B cell (primary cell): ENCODE measurements at regions not wholly inside any gene's neighbourhood (a gene's known extent, or its start where the extent isn't known, plus 50 kb on each side); places are given as distances from the start of the nearest gene placed in this dataset.

Experiments used
- ATAC-seq: fragments of 200-7000 bp; cut with Tn5 transposase; one replicate; pipeline ENCODE4 v1.10.0; 2021; ENCODE audit warnings: low read depth, mild to moderate bottlenecking, moderate number of reproducible peaks, moderate library complexity
- CTCF ChIA-PET: fragments of 350-600 bp; sonication (Branson Sonifier 250); formaldehyde crosslinking; loops from one replicate; lab custom pipeline; 2021; ENCODE audit warnings: antibody characterized with exemption, inconsistent platforms; lab: Charles Lee
- POLR2A ChIA-PET: fragments of 350-600 bp; sonication (Branson Sonifier 250); formaldehyde crosslinking; loops from one replicate; lab custom pipeline; 2021; ENCODE audit warnings: antibody characterized with exemption; lab: Charles Lee
- DNase-seq: peaks from one replicate; pipeline ENCODE4 v3.0.0; 2013
- H2AFZ ChIP-seq: 2 replicates; pipeline ENCODE4 v1.6.1; 2012; ENCODE audit warnings: mild to moderate bottlenecking, low read depth, low read length; ENCODE audit not compliant: insufficient read depth, poor library complexity, severe bottlenecking
- H3K27ac ChIP-seq, 2 donors: 1 replicate in 1 of 2; 2 replicates in 1 of 2; pipeline ENCODE4 v1.5.1; 2012 to 2013; ENCODE audit warnings: low read length in 2 of 2, mild to moderate bottlenecking in 2 of 2, moderate library complexity in 1 of 2
- H3K27me3 ChIP-seq, 4 experiments: fragments of 200-600 bp in 1 of 4; sonication (generic) in 1 of 4; replicated peaks in 1 of 4; 1 replicate in 2 of 4; 2 replicates in 2 of 4; pipeline versions ENCODE4 v1.6.1 to v1.7.0; 2013 to 2016; ENCODE audit warnings: low read length in 3 of 4, mild to moderate bottlenecking in 2 of 4, mixed read lengths in 1 of 4, moderate library complexity in 1 of 4; ENCODE audit not compliant: insufficient read depth in 4 of 4, control insufficient read depth in 3 of 4; ENCODE audit errors: control extremely low read depth in 1 of 4
- H3K36me3 ChIP-seq, 2 experiments: replicated peaks in 1 of 2; 1 replicate in 1 of 2; 2 replicates in 1 of 2; pipeline versions ENCODE4 v1.6.1 to v1.7.1; 2013; ENCODE audit warnings: low read length in 1 of 2; ENCODE audit not compliant: insufficient read depth in 2 of 2, control insufficient read depth in 1 of 2; ENCODE audit errors: control extremely low read depth in 1 of 2, extremely low read depth in 1 of 2
- H3K4me1 ChIP-seq, 2 donors: fragments of 200-600 bp in 1 of 2; sonication (generic) in 1 of 2; 1 replicate in 1 of 2; 2 replicates in 1 of 2; pipeline versions ENCODE4 v1.5.1 to v1.6.1; 2013 to 2017; ENCODE audit warnings: low read length in 2 of 2; ENCODE audit not compliant: control insufficient read depth in 2 of 2, insufficient read depth in 2 of 2
- H3K4me2 ChIP-seq: replicated peaks from 2 replicates; pipeline ENCODE3; 2012; ENCODE audit warnings: mild to moderate bottlenecking, low read depth, low read length; ENCODE audit not compliant: poor library complexity, severe bottlenecking
- H3K4me3 ChIP-seq, 5 experiments: fragments of 200-600 bp in 1 of 5; sonication (generic) in 1 of 5; 1 replicate in 3 of 5; 2 replicates in 2 of 5; pipeline versions ENCODE4 v1.5.1 to v1.7.0; 2011 to 2016; ENCODE audit warnings: low read length in 4 of 5, mild to moderate bottlenecking in 4 of 5, low read depth in 2 of 5, control low read depth in 1 of 5, moderate library complexity in 1 of 5; ENCODE audit not compliant: insufficient read depth in 1 of 5; ENCODE audit errors: control extremely low read depth in 1 of 5, extremely low read depth in 1 of 5
- H3K79me2 ChIP-seq: fragments of 200-600 bp; sonication (generic); one replicate; pipeline ENCODE4 v1.6.0; 2016; ENCODE audit warnings: low read length; ENCODE audit not compliant: control insufficient read depth, insufficient read depth
- H3K9ac ChIP-seq: fragments of 200-600 bp; sonication (generic); 2 replicates; pipeline ENCODE4 v1.6.1; 2017; ENCODE audit warnings: mild to moderate bottlenecking, low read length, moderate library complexity
- H3K9me3 ChIP-seq, 3 donors: one replicate each; pipeline versions ENCODE4 v1.6.1 to v1.7.1; 2013; ENCODE audit warnings: low read length in 2 of 3; ENCODE audit not compliant: control insufficient read depth in 2 of 3, insufficient read depth in 1 of 3; ENCODE audit errors: control extremely low read depth in 1 of 3
- H4K20me1 ChIP-seq: 2 replicates; pipeline ENCODE4 v1.6.0; 2012; ENCODE audit warnings: mild to moderate bottlenecking, low read length; ENCODE audit not compliant: insufficient read depth, control insufficient read depth, poor library complexity, severe bottlenecking
- H3K27ac Mint-ChIP-seq: one replicate; pipeline ENCODE4 v1.8.0; 2021; ENCODE audit warnings: mixed read lengths
- H3K27me3 Mint-ChIP-seq: one replicate; pipeline ENCODE4 v1.8.0; 2021; ENCODE audit warnings: mixed read lengths
- H3K4me1 Mint-ChIP-seq: one replicate; pipeline ENCODE4 v1.8.0; 2021; ENCODE audit warnings: mixed read lengths
- H3K4me3 Mint-ChIP-seq: one replicate; pipeline ENCODE4 v1.8.0; 2021; ENCODE audit warnings: mixed read lengths
- H3K9me3 Mint-ChIP-seq: one replicate; pipeline ENCODE4 v1.8.0; 2022; ENCODE audit warnings: mixed read lengths; ENCODE audit not compliant: insufficient read depth
- CTCF ChIP-seq: fragments of 200-600 bp; IDR thresholded peaks from one replicate; pipeline ENCODE4 v1.8.0; 2022; ENCODE audit warnings: antibody characterized with exemption, mild to moderate bottlenecking
- EZH2 ChIP-seq: IDR thresholded peaks from 2 replicates; pipeline ENCODE4 v1.6.1; 2012; ENCODE audit warnings: borderline replicate concordance, low read depth, mild to moderate bottlenecking, moderate library complexity, low read length; ENCODE audit not compliant: insufficient read depth, poor library complexity, severe bottlenecking
- WGBS: methylation state at CpG from one replicate; pipeline ENCODE4 v1.1.5; 2013; ENCODE audit warnings: missing lambda C conversion rate; ENCODE audit not compliant: insufficient coverage; 5-methylcytosine and 5-hydroxymethylcytosine counted together
- intact Hi-C: fragments of 100-400 bp; cut with micrococcal nuclease; formaldehyde crosslinking; loops from one replicate; pipeline ENCODE4 v1.10.0; 2022

GRCh38 chr11:101729406-101730078 is 145.7 kb upstream of the TRPC6 start:
- Histone ChIP-seq H3K36me3 (no peaks in the 10 kb centered on the region), H3K4me1 (no peaks in the 10 kb centered on the region), H3K27me3 (no peaks in the 10 kb centered on the region), H4K20me1 (no peaks in the 10 kb centered on the region), H3K79me2 (no peaks in the 10 kb centered on the region), H3K9me3 (no peaks in the 10 kb centered on the region), H3K9ac (no peak overlapping the region), H3K4me2 (no peak overlapping the region), H2AFZ (no peak overlapping the region), H3K4me3 (no peak overlapping the region), H3K27ac (no peak overlapping the region)
- ChIA-PET POLR2A (no interaction called here), CTCF (no interaction called here)
- no peak for TF ChIP-seq EZH2
- TF ChIP-seq CTCF: no peak
- ATAC-seq: no peak
- no peaks in the 10 kb centered on the region for H3K4me1 Mint-ChIP-seq
- H3K9me3 Mint-ChIP-seq: no peaks in the 10 kb centered on the region
- no peak overlapping the region for H3K27ac Mint-ChIP-seq
- H3K4me3 Mint-ChIP-seq: no peak overlapping the region
- no peak for DNase-seq
- no peaks in the 10 kb centered on the region for H3K27me3 Mint-ChIP-seq
- intact Hi-C loops: no loop called here
- no CpG with 5 or more reads among the region's 2 CpGs for WGBS

- TF ChIP-seq EZH2: no peak
- no peaks in the 10 kb centered on the region for H3K36me3 ChIP-seq
- CTCF ChIA-PET: no interaction called here
- no peak overlapping the region for H2AFZ ChIP-seq
- intact Hi-C loops: no loop called here
- no peak overlapping the region for H3K27ac Mint-ChIP-seq
- H3K4me1 Mint-ChIP-seq: no peaks in the 10 kb centered on the region
- H3K9me3 Mint-ChIP-seq: no peaks in the 10 kb centered on the region
- H3K27me3 ChIP-seq: no peaks in the 10 kb centered on the region
- no CpG with 5 or more reads among the region's 3 CpGs for WGBS
- H3K4me3 Mint-ChIP-seq: no peak overlapping the region
- ATAC-seq (no peak), DNase-seq (no peak)
- no peak overlapping the region for H3K4me3 ChIP-seq
- no peaks in the 10 kb centered on the region for H3K79me2 ChIP-seq
- H3K27me3 Mint-ChIP-seq: no peaks in the 10 kb centered on the region
- no peaks in the 10 kb centered on the region for H3K9me3 ChIP-seq
- no peaks in the 10 kb centered on the region for H3K4me1 ChIP-seq
- no peaks in the 10 kb centered on the region for H4K20me1 ChIP-seq
- H3K4me2 ChIP-seq: no peak overlapping the region
- POLR2A ChIA-PET: no interaction called here
- H3K9ac ChIP-seq: no peak overlapping the region
- no peak overlapping the region for H3K27ac ChIP-seq
These were observed 143.6 kb upstream of the TRPC6 start for GRCh38 chr11:101727451-101727850.
